Esophagus (tissue), 2 donors: ENCODE measurements at regions not wholly inside any gene's neighbourhood (a gene's known extent, or its start where the extent isn't known, plus 50 kb on each side); places are given as distances from the start of the nearest gene placed in this dataset.

Source experiments
- H3K27ac ChIP-seq, 2 donors: one replicate each; pipeline ENCODE4 v1.5.1; 2013; ENCODE audit warnings: low read depth in 2 of 2, mild to moderate bottlenecking in 2 of 2, inconsistent platforms in 1 of 2, low read length in 1 of 2, moderate library complexity in 1 of 2
- H3K27me3 ChIP-seq, 2 donors: one replicate each; pipeline ENCODE4 v1.6.1; 2013; ENCODE audit warnings: low read length in 2 of 2, control low read depth in 1 of 2, mild to moderate bottlenecking in 1 of 2; ENCODE audit not compliant: insufficient read depth in 2 of 2, control insufficient read depth in 1 of 2
- H3K36me3 ChIP-seq, 2 donors: one replicate each; pipeline ENCODE4 v1.6.1; 2013; ENCODE audit warnings: low read length in 1 of 2; ENCODE audit not compliant: control insufficient read depth in 2 of 2, insufficient read depth in 2 of 2
- H3K4me1 ChIP-seq, 2 donors: one replicate each; pipeline ENCODE4 v1.6.1; 2013; ENCODE audit warnings: low read length in 1 of 2; ENCODE audit not compliant: control insufficient read depth in 2 of 2, insufficient read depth in 2 of 2
- H3K4me3 ChIP-seq, 2 donors: one replicate each; pipeline ENCODE4 v1.5.1; 2013; ENCODE audit warnings: low read length in 2 of 2, mild to moderate bottlenecking in 2 of 2, low read depth in 1 of 2, moderate library complexity in 1 of 2
- H3K9me3 ChIP-seq, 2 donors: one replicate each; pipeline ENCODE4 v1.6.1; 2013; ENCODE audit warnings: mild to moderate bottlenecking in 2 of 2, low read depth in 1 of 2, low read length in 1 of 2, moderate library complexity in 1 of 2; ENCODE audit not compliant: control insufficient read depth in 2 of 2, insufficient read depth in 1 of 2
- WGBS, 2 donors: extraction: QIAGEN DNeasy Blood & Tissue Kit; methylation state at CpG; one replicate each; pipeline ENCODE4 v1.1.7; 2013; 5-methylcytosine and 5-hydroxymethylcytosine counted together
- donor health status: healthy with polysubstance abuse.
- donor health status: Bipolar disorder and iron deficiency.

DNA sequence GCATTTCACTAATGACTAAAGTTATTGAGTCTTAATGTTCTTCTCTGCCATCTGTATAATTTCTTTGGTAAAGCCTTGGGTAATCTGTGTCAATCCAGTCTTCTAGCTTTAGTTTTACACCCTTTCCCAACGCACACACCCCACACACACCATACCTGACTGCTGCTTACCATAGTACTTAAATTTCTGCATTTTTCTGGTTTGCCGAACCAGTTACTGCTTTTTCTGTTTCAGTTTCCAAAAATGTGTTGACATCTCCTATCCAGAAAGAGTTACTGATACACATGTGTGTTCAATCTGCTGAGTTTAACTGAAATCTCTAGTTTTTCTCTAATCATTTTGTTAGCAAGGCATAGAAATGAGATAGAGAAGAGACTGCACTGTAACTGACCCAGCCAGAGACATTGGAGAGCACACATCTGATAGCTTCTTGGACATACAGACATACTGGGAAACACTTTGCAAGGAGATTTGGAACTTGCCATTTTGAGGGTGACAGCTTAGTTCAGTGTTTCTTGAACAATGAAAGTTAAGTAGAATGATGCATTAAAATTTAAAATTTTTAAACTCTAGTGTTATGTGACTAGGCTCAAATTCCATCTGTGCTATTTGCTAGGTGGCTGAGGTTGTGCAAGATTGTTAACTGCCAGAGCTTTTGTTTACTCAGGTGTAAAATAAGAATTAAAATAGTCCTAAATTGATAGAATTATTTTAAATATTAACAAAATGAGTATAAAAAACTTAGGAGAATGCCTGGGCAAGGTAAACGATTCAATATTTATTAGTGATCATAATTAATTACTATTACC, 807.6 kb downstream of the DNAJB9 start:
- H3K4me1 ChIP-seq, result no peaks in the 10 kb centered on the region
- no peaks in the 10 kb centered on the region for H3K27me3 ChIP-seq
- no peaks in the 10 kb centered on the region for H3K36me3 ChIP-seq
- H3K27ac ChIP-seq, result no peak overlapping the region
- WGBS, 2 donors, result 59 to 66% methylated on average over 3 of the region's 3 CpGs
- no peak overlapping the region for H3K4me3 ChIP-seq
- no peaks in the 10 kb centered on the region for H3K9me3 ChIP-seq

DNA sequence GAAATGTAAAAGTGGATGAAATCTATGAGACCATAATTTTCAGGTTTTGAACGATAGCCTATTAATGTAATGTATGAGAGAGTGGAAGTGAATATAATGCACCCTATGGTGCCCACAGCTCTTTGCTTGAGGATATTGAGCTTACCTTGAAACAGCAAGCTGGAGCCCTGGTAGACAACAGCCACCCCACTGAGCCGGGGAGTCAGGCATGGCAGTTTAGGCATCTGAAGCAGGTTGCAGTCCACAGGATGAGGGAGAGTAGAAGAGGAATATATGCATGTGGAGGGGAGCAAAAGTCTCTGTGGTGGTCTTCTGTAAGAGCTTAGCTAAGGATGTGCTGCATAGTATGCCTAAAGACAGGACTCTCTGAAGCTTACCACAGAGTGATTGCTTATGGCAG, 817.3 kb downstream of the DNAJB9 start:
- no peak overlapping the region for H3K4me3 ChIP-seq
- no peaks in the 10 kb centered on the region for H3K36me3 ChIP-seq
- WGBS, 2 donors, result 90 to 93% methylated on average over 2 of the region's 2 CpGs
- H3K27me3 ChIP-seq, result no peaks in the 10 kb centered on the region
- no peak overlapping the region for H3K27ac ChIP-seq
- peaks cover 0 to 3% of the 10 kb centered on the region in 2 donors for H3K9me3 ChIP-seq
- no peaks in the 10 kb centered on the region for H3K4me1 ChIP-seq

DNA sequence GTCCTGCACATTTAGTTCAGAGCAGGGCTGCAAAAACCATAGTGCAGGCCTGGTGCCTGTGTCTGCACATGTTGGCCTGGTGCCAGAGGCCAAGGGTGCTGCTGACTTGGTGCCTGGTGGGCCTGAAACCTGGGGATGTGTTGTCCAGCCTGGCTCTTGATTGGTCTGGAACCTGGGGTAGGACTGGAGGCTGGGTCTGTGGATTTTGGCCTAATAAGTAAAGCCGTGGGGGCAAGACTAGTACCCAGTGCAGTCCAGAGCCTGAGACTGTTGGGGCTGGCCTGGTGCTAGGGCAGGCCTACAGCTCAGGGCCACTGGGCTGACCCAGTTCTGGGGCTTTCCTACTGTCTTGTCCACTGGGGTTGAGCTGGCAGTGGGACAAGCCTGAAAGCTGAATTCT, 817.9 kb downstream of the DNAJB9 start:
- peaks cover 0 to 3% of the 10 kb centered on the region in 2 donors for H3K9me3 ChIP-seq
- H3K4me1 ChIP-seq, result no peaks in the 10 kb centered on the region
- H3K4me3 ChIP-seq, result no peak overlapping the region
- H3K27me3 ChIP-seq, result no peaks in the 10 kb centered on the region
- 92 to 93% methylated on average over 1 of the region's 1 CpG for WGBS, 2 donors
- no peaks in the 10 kb centered on the region for H3K36me3 ChIP-seq
- no peak overlapping the region for H3K27ac ChIP-seq

DNA sequence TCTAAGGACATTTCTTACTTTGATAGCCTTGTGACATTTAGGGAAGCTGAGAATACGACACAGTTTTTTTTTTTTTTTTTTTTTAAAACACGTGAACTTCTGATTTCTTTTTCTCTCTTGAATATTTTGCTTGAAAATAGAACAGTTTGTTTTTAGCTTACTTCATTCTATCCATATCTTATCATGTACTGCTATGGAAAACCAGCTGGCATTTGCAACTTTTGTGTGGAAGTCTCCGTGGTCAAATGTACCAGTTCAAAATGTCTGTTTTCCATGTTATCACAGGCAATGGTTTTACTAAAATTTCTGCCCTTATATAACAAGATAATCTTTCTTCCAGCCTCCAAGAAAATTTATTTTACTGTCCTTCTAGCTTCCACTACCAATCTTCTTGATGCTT, 821.6 kb downstream of the DNAJB9 start:
- Histone ChIP-seq H3K4me1 (no peaks in the 10 kb centered on the region), H3K27ac (no peak overlapping the region), H3K36me3 (no peaks in the 10 kb centered on the region), H3K27me3 (no peaks in the 10 kb centered on the region), H3K9me3 (peaks cover 0 to 3% of the 10 kb centered on the region in 2 donors), H3K4me3 (no peak overlapping the region)
- 78 to 87% methylated on average over 3 of the region's 3 CpGs for WGBS, 2 donors

DNA sequence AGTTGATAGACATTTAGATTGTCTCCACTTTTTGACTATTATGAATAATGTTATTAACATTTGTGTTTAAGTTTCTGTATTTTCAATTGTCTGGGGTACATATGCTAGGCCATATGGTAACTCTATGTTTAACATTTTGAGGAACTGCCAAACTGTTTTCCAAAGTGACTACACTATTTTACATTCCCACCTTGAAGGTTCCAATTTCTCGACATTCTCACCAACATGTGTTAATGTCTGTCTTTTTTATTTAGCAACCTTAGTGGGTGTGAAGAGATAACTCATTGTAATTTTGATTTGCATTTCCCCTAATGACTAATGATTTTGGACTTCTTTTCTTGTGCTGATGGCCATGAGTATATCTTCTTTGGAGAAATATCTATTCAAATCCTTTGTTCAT, 832.4 kb downstream of the DNAJB9 start:
- no peaks in the 10 kb centered on the region for H3K36me3 ChIP-seq
- H3K9me3 ChIP-seq, result no peaks in the 10 kb centered on the region
- no peaks in the 10 kb centered on the region for H3K4me1 ChIP-seq
- 86 to 88% methylated on average over 1 of the region's 1 CpG for WGBS, 2 donors
- H3K4me3 ChIP-seq, result no peak overlapping the region
- H3K27ac ChIP-seq, result no peak overlapping the region
- no peaks in the 10 kb centered on the region for H3K27me3 ChIP-seq

DNA sequence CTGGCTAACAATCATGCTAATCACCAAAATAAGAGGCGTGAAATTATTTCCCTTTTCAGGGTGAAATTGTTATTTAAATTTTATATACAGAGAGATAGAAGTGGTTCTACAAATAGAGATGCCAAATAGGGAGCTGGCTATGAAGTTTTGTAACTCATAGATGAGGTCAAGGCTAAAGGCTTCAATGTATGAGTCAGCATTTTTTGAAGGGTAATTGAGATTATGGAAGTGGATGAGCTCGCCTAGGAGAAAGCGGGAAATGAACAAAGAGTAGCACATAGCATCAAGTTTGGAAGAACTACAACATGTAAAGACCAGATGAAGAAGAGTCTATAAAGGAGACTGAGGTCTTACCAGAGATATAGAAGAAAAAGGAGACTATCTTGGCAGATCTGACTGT, 838.1 kb downstream of the DNAJB9 start:
- 83 to 88% methylated on average over 3 of the region's 3 CpGs for WGBS, 2 donors

DNA sequence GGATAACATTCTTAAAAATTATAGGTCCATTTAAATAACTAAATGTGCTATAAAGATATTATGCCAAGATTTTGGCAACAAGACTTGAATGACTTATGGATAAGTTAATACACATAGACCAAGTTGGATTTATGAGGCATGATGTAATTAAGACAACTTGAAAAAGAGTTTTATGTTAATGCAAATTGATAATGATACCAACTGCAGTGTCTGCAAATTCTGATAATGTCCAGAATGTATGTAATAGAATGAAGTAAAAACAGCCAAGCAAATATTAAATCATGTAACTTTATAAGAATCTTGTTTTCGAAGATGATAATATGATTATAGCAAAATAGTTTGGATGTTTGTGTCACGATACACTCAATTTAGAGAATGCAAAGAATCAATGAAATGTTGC, 868.3 kb downstream of the DNAJB9 start:
- Histone ChIP-seq H3K4me1 (no peaks in the 10 kb centered on the region), H3K27me3 (no peaks in the 10 kb centered on the region), H3K27ac (no peak overlapping the region), H3K9me3 (no peaks in the 10 kb centered on the region), H3K4me3 (no peak overlapping the region), H3K36me3 (no peaks in the 10 kb centered on the region)
- WGBS, 2 donors, result 85 to 87% methylated on average over 2 of the region's 2 CpGs

More for the DNA sequence above, 838.1 kb downstream of the DNAJB9 start:
- Histone ChIP-seq H3K36me3 (no peaks in the 10 kb centered on the region), H3K4me3 (no peak overlapping the region), H3K9me3 (no peaks in the 10 kb centered on the region), H3K4me1 (no peaks in the 10 kb centered on the region), H3K27ac (no peak overlapping the region), H3K27me3 (no peaks in the 10 kb centered on the region)

DNA sequence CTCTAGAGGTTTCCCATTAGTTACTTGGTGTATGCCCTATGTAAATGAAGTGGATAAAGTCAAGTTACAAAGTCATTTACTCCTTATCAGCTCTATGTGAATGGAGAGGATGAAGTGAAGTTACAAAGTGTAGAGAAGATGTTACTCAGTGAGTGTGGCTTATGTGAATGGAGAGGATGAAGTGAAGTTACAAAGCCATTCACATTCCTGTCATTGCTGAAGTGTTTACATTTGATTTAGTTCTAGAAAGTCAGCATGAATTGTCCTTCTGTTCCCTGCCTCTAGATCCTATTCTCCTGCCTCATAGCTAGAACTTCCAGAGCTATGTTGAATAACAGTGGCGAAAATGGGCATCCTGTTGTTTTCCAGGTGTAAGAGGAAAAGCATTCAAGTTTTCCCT, 880.1 kb downstream of the DNAJB9 start:
- H3K27me3 ChIP-seq, result no peaks in the 10 kb centered on the region
- H3K9me3 ChIP-seq, result no peaks in the 10 kb centered on the region
- H3K4me3 ChIP-seq, result no peak overlapping the region
- H3K27ac ChIP-seq, result no peak overlapping the region
- 82 to 86% methylated on average over 1 of the region's 1 CpG for WGBS, 2 donors
- H3K4me1 ChIP-seq, result no peaks in the 10 kb centered on the region
- no peaks in the 10 kb centered on the region for H3K36me3 ChIP-seq

DNA sequence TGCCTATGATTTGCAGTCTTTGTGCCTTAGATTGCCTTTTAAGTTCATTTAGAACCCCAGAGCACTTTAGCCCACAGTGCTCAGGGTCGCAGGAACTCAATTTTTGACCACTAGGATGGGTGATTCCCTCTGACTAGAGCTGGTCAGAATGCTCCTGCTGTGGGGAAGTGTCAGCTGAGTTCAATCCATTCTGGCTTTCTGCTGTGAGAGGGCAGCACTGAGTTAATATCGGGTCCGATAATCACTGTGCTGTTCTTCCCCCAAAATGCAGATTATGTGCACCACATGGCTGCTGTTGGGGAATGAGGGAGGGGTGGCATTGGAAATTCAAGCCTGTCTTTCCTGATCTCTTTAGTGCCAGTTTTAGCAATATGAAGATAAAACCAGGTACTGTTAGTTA, 886.4 kb downstream of the DNAJB9 start:
- H3K4me3 ChIP-seq, result no peak overlapping the region

DNA sequence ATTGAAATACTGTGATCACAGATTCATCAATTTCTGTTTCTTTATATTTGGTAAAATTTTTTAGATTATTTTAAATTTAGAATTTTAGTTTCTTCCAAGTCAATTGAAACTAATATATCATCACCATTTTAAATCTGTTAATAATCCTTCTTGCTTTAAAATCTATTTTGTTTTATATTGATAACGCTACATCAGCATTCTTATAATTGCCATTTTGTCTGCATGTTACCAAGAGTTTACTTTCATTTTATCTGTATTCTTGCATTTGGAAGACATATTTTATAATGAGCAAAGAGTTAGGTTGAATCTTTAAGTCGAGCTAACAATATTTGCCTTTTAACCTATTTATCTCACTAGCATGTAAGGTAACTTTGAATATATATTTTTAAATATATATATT, 890.6 kb downstream of the DNAJB9 start:
- no peak overlapping the region for H3K4me3 ChIP-seq

More for the DNA sequence above, 886.4 kb downstream of the DNAJB9 start:
- Histone ChIP-seq H3K4me1 (no peaks in the 10 kb centered on the region), H3K27me3 (no peaks in the 10 kb centered on the region), H3K36me3 (no peaks in the 10 kb centered on the region), H3K9me3 (peaks cover 6 to 8% of the 10 kb centered on the region in 2 donors), H3K27ac (no peak overlapping the region)
- 76 to 83% methylated on average over 3 of the region's 3 CpGs for WGBS, 2 donors

More for the DNA sequence above, 890.6 kb downstream of the DNAJB9 start:
- Histone ChIP-seq H3K9me3 (peaks cover under 1 to 5% of the 10 kb centered on the region in 2 donors), H3K36me3 (no peaks in the 10 kb centered on the region), H3K27ac (no peak overlapping the region), H3K4me1 (no peaks in the 10 kb centered on the region), H3K27me3 (no peaks in the 10 kb centered on the region)
- 81 to 87% methylated on average over 2 of the region's 2 CpGs for WGBS, 2 donors
